Activated CD4-positive, alpha-beta T cell treated with anti-CD3 and anti-CD28 coated beads for 48 hours (primary cell): ENCODE measurements at regions not wholly inside any gene's neighbourhood (a gene's known extent, or its start where the extent isn't known, plus 50 kb on each side); places are given as distances from the start of the nearest gene placed in this dataset.

ENCODE experiments used
- DNase-seq: peaks from one replicate; pipeline ENCODE4 v3.0.0-alpha.2; 2020

GRCh38 chr4:157425897-157426296 is 205.4 kb downstream of the GRIA2 start:
- DNase-seq, result no peak

GRCh38 chr4:157423526-157424020 is 203.0 kb downstream of the GRIA2 start:
- no peak for DNase-seq

GRCh38 chr4:157421365-157421764 is 200.8 kb downstream of the GRIA2 start:
- no peak for DNase-seq
